Esophagus squamous epithelium (tissue), 5 donors: ENCODE measurements at regions not wholly inside any gene's neighbourhood (a gene's known extent, or its start where the extent isn't known, plus 50 kb on each side); places are given as distances from the start of the nearest gene placed in this dataset.

Experiments used
- DNase-seq: peaks from one replicate; lab custom pipeline; 2025; lab: John Stamatoyannopoulos, UW
- H3K27ac ChIP-seq, 4 donors: fragments of 200-600 bp; sonication (generic); one replicate each; pipeline ENCODE4 v1.5.1; 2016 to 2019; ENCODE audit warnings: mild to moderate bottlenecking in 1 of 4
- H3K27me3 ChIP-seq, 4 donors: fragments of 200-600 bp; sonication (generic); 1 replicate in 3 of 4; 2 replicates in 1 of 4; pipeline versions ENCODE4 v1.5.1 to v1.6.0; 2017 to 2021; ENCODE audit warnings: antibody characterized with exemption in 1 of 4
- H3K36me3 ChIP-seq, 3 donors: fragments of 200-600 bp; sonication (generic); one replicate each; pipeline ENCODE4 v1.5.1; 2016 to 2019
- H3K4me1 ChIP-seq, 3 donors: fragments of 200-600 bp; sonication (generic); one replicate each; pipeline ENCODE4 v1.5.1; 2017 to 2019
- H3K4me3 ChIP-seq, 4 donors: fragments of 200-600 bp; sonication (generic); 1 replicate in 3 of 4; 2 replicates in 1 of 4; pipeline ENCODE4 v1.5.1; 2016 to 2019; ENCODE audit warnings: mild to moderate bottlenecking in 2 of 4, moderate library complexity in 1 of 4
- H3K9me3 ChIP-seq, 3 donors: fragments of 200-600 bp; sonication (generic); one replicate each; pipeline ENCODE4 v1.5.1; 2016 to 2019
- POLR2A ChIP-seq, 4 donors: fragments of 450-650 bp; IDR thresholded peaks; one replicate each; pipeline ENCODE4 v1.6.1; 2017; ENCODE audit warnings: antibody characterized with exemption in 4 of 4, mild to moderate bottlenecking in 4 of 4, moderate library complexity in 3 of 4
- WGBS, 2 donors: methylation state at CpG; one replicate each; pipeline ENCODE4 v1.1.5; 2018; 5-methylcytosine and 5-hydroxymethylcytosine counted together
- intact Hi-C: fragments of 100-400 bp; cut with DNase I; formaldehyde crosslinking; loops from one replicate; pipeline ENCODE4 v1.15.0; 2022
- TF ChIP-seq, protein P1 (sequence below), 6 experiments: fragments of 450-650 bp in 4 of 6; fragments of 200-600 bp in 2 of 6; sonication (generic) in 2 of 6; IDR thresholded peaks; one replicate each; pipeline ENCODE4 v1.5.1; 2016 to 2019; ENCODE audit warnings: antibody characterized with exemption in 6 of 6, mild to moderate bottlenecking in 4 of 6, moderate library complexity in 4 of 6
- donor health status: DM: yes; HTN: yes; CAD: no.

DNA sequence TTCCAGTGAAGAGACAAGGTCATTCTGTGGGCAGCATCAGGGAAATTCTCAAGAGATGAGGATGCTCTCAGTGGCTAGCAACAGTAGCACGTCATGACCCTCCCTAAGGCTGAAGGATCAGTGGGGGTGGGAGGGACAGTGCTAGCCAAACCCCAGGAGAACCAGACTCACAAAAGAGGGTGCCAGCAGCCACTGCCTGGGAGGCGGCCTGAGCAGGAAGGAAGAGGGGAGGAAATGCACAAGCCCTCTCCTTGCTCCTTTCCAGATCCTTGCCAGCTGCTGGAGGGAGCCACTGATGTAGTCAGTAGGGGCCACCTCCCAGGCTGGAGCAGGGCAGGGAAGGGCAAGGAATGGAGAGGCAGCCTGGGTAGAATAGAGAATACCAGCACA, 302.7 kb downstream of the RPS24 start:
- Histone ChIP-seq H3K4me3 (no peak overlapping the region), H3K36me3 (no peaks in the 10 kb centered on the region), H3K9me3 (no peaks in the 10 kb centered on the region), H3K4me1 (peaks cover 6 to 28% (median 21%) of the 10 kb centered on the region in 3 donors), H3K27me3 (peaks cover 0 to 4% (median 0%) of the 10 kb centered on the region in 4 donors), H3K27ac (peak overlapping the region in 2 of 4 donors; percentile 49 to 63)
- TF ChIP-seq POLR2A (IDR thresholded peaks at IDR 0.05): no peak
- TF ChIP-seq, protein P1, sequence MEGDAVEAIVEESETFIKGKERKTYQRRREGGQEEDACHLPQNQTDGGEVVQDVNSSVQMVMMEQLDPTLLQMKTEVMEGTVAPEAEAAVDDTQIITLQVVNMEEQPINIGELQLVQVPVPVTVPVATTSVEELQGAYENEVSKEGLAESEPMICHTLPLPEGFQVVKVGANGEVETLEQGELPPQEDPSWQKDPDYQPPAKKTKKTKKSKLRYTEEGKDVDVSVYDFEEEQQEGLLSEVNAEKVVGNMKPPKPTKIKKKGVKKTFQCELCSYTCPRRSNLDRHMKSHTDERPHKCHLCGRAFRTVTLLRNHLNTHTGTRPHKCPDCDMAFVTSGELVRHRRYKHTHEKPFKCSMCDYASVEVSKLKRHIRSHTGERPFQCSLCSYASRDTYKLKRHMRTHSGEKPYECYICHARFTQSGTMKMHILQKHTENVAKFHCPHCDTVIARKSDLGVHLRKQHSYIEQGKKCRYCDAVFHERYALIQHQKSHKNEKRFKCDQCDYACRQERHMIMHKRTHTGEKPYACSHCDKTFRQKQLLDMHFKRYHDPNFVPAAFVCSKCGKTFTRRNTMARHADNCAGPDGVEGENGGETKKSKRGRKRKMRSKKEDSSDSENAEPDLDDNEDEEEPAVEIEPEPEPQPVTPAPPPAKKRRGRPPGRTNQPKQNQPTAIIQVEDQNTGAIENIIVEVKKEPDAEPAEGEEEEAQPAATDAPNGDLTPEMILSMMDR (IDR thresholded peaks at IDR 0.05): no peak
- DNase-seq: no peak
- intact Hi-C loops: no loop called here
- 37 to 62% methylated on average over 2 of the region's 2 CpGs for whole genome bisulfite sequencing, 2 donors

DNA sequence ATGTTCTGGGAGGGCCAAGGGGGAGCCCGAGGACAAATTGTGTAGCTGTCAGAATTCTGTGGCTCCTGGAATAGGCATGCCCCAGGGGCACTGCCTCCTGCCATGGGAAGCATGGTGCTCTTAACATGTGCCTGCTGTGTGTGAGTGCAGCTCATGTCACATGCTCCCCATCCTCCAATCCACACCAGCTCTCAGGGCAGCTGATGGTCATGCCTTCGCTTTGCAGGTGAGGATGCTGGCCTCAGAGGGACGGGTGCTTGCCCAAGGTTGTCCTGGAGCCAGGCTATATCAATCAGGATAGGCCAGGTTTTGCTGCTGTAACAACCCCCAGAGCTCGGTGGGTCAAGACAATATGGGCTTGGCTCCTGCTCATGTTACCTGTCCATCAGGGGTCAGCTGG, 303.4 kb downstream of the RPS24 start:
- Histone ChIP-seq H3K27me3 (peaks cover 0 to 4% (median 0%) of the 10 kb centered on the region in 4 donors), H3K4me1 (peaks cover 6 to 27% (median 16%) of the 10 kb centered on the region in 3 donors), H3K27ac (peak overlapping the region in 2 of 4 donors; percentile 49 to 63), H3K36me3 (no peaks in the 10 kb centered on the region), H3K4me3 (no peak overlapping the region), H3K9me3 (no peaks in the 10 kb centered on the region)
- intact Hi-C loops: no loop called here
- TF ChIP-seq, protein P1 (IDR thresholded peaks at IDR 0.05): no peak
- TF ChIP-seq POLR2A (IDR thresholded peaks at IDR 0.05): no peak
- no peak for DNase-seq
- 50 to 80% methylated on average over 2 to 3 of the region's 4 CpGs for whole genome bisulfite sequencing, 2 donors

DNA sequence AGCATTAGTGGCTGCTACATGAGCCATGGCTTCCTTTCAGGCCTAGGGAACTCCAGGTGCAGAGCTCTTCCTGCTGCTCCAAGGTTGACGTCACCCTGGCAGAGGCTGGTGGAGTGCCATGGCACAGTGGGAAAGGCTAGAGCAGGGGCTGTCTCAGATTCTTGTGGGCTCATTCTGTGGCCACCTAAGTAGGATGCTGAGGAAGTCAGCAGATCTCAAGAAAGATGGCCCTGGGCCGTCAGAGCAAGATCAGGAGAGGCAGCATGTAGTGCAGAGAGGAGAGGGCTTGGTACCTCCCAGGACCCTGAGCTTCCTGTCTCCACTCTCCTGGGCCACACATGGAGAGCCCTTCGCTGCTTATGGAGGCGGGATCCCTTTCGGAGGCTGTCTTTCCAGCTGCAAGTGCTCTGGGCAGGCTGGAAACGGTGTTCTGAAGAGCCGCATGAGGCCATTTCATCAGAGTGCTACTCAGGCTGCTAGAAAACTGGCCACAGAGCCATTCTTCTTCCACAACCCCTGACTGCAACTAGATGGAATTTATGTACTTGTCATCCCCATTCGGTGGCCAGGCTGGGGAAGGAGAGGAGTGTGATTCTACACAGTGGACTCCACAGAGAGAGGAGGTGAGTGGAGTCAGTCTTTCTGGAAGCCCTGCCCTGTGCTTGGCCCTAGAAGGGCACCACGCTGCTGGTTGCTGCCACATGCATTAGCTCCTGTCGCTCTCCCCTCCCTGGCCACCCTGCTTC, 304.2 kb downstream of the RPS24 start:
- Histone ChIP-seq H3K4me1 (peaks cover 6 to 22% (median 15%) of the 10 kb centered on the region in 3 donors), H3K27me3 (peaks cover 0 to 4% (median 0%) of the 10 kb centered on the region in 4 donors), H3K36me3 (no peaks in the 10 kb centered on the region), H3K9me3 (no peaks in the 10 kb centered on the region), H3K4me3 (no peak overlapping the region), H3K27ac (peak overlapping the region in 1 of 4 donors; percentile 9)
- TF ChIP-seq, protein P1 (IDR thresholded peaks at IDR 0.05): no peak
- TF ChIP-seq POLR2A (IDR thresholded peaks at IDR 0.05): no peak
- intact Hi-C loops: no loop called here
- WGBS, 2 donors: 62 to 93% methylated on average over 4 to 5 of the region's 10 CpGs
- no peak for DNase-seq

DNA sequence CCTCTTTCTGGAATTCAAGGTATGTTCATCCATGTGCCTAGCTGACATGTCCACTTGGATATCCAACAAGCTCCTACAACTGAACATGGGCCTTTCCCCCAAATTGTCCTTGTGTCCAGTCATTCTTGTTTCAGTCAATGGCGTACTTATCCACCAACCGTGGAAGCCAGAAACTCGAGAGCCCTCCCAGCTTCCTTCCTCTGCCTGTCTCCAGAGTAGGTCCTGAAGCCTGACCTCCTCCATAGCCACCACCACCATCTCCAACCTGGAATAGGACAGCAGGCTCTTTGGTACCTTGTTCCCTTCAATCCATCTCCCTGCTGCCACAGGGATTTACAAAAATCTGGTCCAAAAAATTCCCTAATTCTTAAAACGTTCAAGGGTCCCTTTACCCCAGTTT, 305.1 kb downstream of the RPS24 start:
- no peaks in the 10 kb centered on the region for H3K36me3 ChIP-seq
- peaks cover 0 to 4% (median 0%) of the 10 kb centered on the region in 4 donors for H3K27me3 ChIP-seq
- H3K9me3 ChIP-seq: no peaks in the 10 kb centered on the region
- intact Hi-C loops: no loop called here
- no peak for DNase-seq
- WGBS, 2 donors: 79 to 80% methylated on average over 4 of the region's 4 CpGs
- H3K4me1 ChIP-seq: peaks cover 6 to 22% (median 15%) of the 10 kb centered on the region in 3 donors
- no peak for TF ChIP-seq POLR2A (IDR thresholded peaks at IDR 0.05)
- TF ChIP-seq, protein P1 (IDR thresholded peaks at IDR 0.05): no peak
- H3K4me3 ChIP-seq: no peak overlapping the region
- no peak overlapping the region for H3K27ac ChIP-seq

DNA sequence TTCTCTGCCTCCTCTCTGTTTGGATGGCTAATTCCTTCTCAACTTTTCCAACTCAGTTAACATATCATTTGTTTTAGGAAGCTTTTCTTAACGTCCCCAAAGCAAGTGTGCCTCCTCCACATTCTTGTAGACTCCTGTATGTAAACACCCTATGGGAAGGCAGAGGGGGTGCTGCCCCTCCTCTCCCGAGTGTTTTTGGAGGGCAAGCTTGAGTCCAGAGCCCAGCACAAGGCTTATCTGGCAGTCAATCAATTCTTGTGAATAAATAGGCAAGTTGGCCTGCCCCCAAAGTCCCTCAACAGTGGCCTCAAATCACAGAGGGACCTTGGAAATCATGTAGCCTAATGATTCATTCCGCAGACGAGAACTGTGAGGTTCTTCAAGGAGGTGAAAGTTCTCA, 305.6 kb downstream of the RPS24 start:
- no peaks in the 10 kb centered on the region for H3K36me3 ChIP-seq
- no peak for DNase-seq
- H3K9me3 ChIP-seq: no peaks in the 10 kb centered on the region
- H3K4me1 ChIP-seq: peaks cover 6 to 22% (median 15%) of the 10 kb centered on the region in 3 donors
- H3K27ac ChIP-seq: no peak overlapping the region
- WGBS, 2 donors: 30 to 41% methylated on average over 4 of the region's 4 CpGs
- TF ChIP-seq, protein P1 (IDR thresholded peaks at IDR 0.05): no peak
- TF ChIP-seq POLR2A (IDR thresholded peaks at IDR 0.05): no peak
- peaks cover 0 to 4% (median 0%) of the 10 kb centered on the region in 4 donors for H3K27me3 ChIP-seq
- intact Hi-C loops: no loop called here
- no peak overlapping the region for H3K4me3 ChIP-seq
